Neuron (in vitro differentiated cells): ENCODE measurements at regions not wholly inside any gene's neighbourhood (a gene's known extent, or its start where the extent isn't known, plus 50 kb on each side); places are given as distances from the start of the nearest gene placed in this dataset.
"Not testable (repeated sequence)": the region's sequence is repeated elsewhere in the genome, so short reads cannot be mapped to it uniquely, and the experiment has no call there.

Experiments used
- H2AFZ ChIP-seq: one replicate; pipeline ENCODE4 v1.6.1; 2013; ENCODE audit warnings: low read depth, mild to moderate bottlenecking, inconsistent platforms, low read length, moderate library complexity
- H3K27me3 ChIP-seq: one replicate; pipeline ENCODE4 v1.6.1; 2013; ENCODE audit warnings: low read length; ENCODE audit not compliant: insufficient read depth
- H3K36me3 ChIP-seq: one replicate; pipeline ENCODE4 v1.6.1; 2013; ENCODE audit warnings: low read length; ENCODE audit not compliant: insufficient read depth
- H3K4me1 ChIP-seq: one replicate; pipeline ENCODE4 v1.6.1; 2013; ENCODE audit warnings: low read length; ENCODE audit not compliant: insufficient read depth
- H3K4me3 ChIP-seq: 2 replicates; pipeline ENCODE4 v1.5.1; 2013; ENCODE audit warnings: mild to moderate bottlenecking, low read length, moderate library complexity
- H3K9me3 ChIP-seq: one replicate; pipeline ENCODE4 v1.6.1; 2013; ENCODE audit warnings: low read length

- Histone ChIP-seq H2AFZ (no peak overlapping the region), H3K4me3 (no peak overlapping the region), H3K9me3 (no peaks in the 10 kb centered on the region), H3K27me3 (no peaks in the 10 kb centered on the region), H3K4me1 (peaks cover 20% of the 10 kb centered on the region), H3K36me3 (no peaks in the 10 kb centered on the region)
Observed at GRCh38 chr7:17046666-17047065, 164.9 kb upstream of the AGR3 start.

- H3K27me3 ChIP-seq, H3K4me3 ChIP-seq, H3K9me3 ChIP-seq, H3K4me1 ChIP-seq, H3K36me3 ChIP-seq, H2AFZ ChIP-seq: not testable (repeated sequence)
Observed at GRCh38 chr7:17053164-17053563, 171.4 kb upstream of the AGR3 start.

GRCh38 chr7:17054206-17054605 is 172.4 kb upstream of the AGR3 start:
- peaks cover 3% of the 10 kb centered on the region for H3K4me1 ChIP-seq
- no peak overlapping the region for H2AFZ ChIP-seq
- H3K36me3 ChIP-seq: no peaks in the 10 kb centered on the region
- no peak overlapping the region for H3K4me3 ChIP-seq
- H3K27me3 ChIP-seq: no peaks in the 10 kb centered on the region
- peaks cover 3% of the 10 kb centered on the region for H3K9me3 ChIP-seq

- no peak overlapping the region for H3K4me3 ChIP-seq
- no peaks in the 10 kb centered on the region for H3K27me3 ChIP-seq
- H3K9me3 ChIP-seq: peaks cover 3% of the 10 kb centered on the region
- H3K36me3 ChIP-seq: no peaks in the 10 kb centered on the region
- peaks cover 3% of the 10 kb centered on the region for H3K4me1 ChIP-seq
- H2AFZ ChIP-seq: no peak overlapping the region
Observed at GRCh38 chr7:17054836-17055235, 173.1 kb upstream of the AGR3 start.

GRCh38 chr7:17055596-17055995 is 173.8 kb upstream of the AGR3 start:
- H3K27me3 ChIP-seq: no peaks in the 10 kb centered on the region
- H3K4me3 ChIP-seq: no peak overlapping the region
- no peaks in the 10 kb centered on the region for H3K36me3 ChIP-seq
- H3K4me1 ChIP-seq: peaks cover 3% of the 10 kb centered on the region
- H2AFZ ChIP-seq: no peak overlapping the region
- peaks cover 3% of the 10 kb centered on the region for H3K9me3 ChIP-seq

GRCh38 chr7:17056491-17057142 is 174.8 kb upstream of the AGR3 start:
- H2AFZ ChIP-seq: no peak overlapping the region
- H3K4me3 ChIP-seq: no peak overlapping the region
- H3K27me3 ChIP-seq: no peaks in the 10 kb centered on the region

GRCh38 chr7:17057143-17057509 is 175.3 kb upstream of the AGR3 start:
- peaks cover 3% of the 10 kb centered on the region for H3K4me1 ChIP-seq
- peaks cover 3% of the 10 kb centered on the region for H3K9me3 ChIP-seq
- no peak overlapping the region for H3K4me3 ChIP-seq
- no peaks in the 10 kb centered on the region for H3K27me3 ChIP-seq
- H2AFZ ChIP-seq: no peak overlapping the region
- H3K36me3 ChIP-seq: no peaks in the 10 kb centered on the region

More at GRCh38 chr7:17056491-17057142, 174.8 kb upstream of the AGR3 start:
- Histone ChIP-seq H3K9me3 (peaks cover 3% of the 10 kb centered on the region), H3K36me3 (no peaks in the 10 kb centered on the region), H3K4me1 (peaks cover 3% of the 10 kb centered on the region)

- H3K4me1 ChIP-seq: peaks cover 3% of the 10 kb centered on the region
- no peak overlapping the region for H3K4me3 ChIP-seq
- H3K9me3 ChIP-seq: no peaks in the 10 kb centered on the region
- no peaks in the 10 kb centered on the region for H3K36me3 ChIP-seq
- no peaks in the 10 kb centered on the region for H3K27me3 ChIP-seq
- no peak overlapping the region for H2AFZ ChIP-seq
Observed at GRCh38 chr7:17058568-17058967, 176.8 kb upstream of the AGR3 start.

GRCh38 chr7:17060051-17060450 is 178.3 kb upstream of the AGR3 start:
- Histone ChIP-seq H3K27me3 (no peaks in the 10 kb centered on the region), H3K4me1 (peaks cover 3% of the 10 kb centered on the region), H3K4me3 (no peak overlapping the region), H2AFZ (no peak overlapping the region), H3K9me3 (no peaks in the 10 kb centered on the region), H3K36me3 (no peaks in the 10 kb centered on the region)

- Histone ChIP-seq H3K4me3 (no peak overlapping the region), H3K4me1 (peaks cover 3% of the 10 kb centered on the region), H3K36me3 (no peaks in the 10 kb centered on the region), H2AFZ (no peak overlapping the region), H3K9me3 (peaks cover 2% of the 10 kb centered on the region), H3K27me3 (no peaks in the 10 kb centered on the region)
Observed at GRCh38 chr7:17061443-17061842, 179.7 kb upstream of the AGR3 start.

GRCh38 chr7:17062151-17063044 is 180.6 kb upstream of the AGR3 start:
- Histone ChIP-seq H3K36me3 (no peaks in the 10 kb centered on the region), H3K27me3 (no peaks in the 10 kb centered on the region), H3K9me3 (peaks cover 2% of the 10 kb centered on the region), H3K4me1 (no peaks in the 10 kb centered on the region), H2AFZ (no peak overlapping the region), H3K4me3 (no peak overlapping the region)

- Histone ChIP-seq H3K27me3 (no peaks in the 10 kb centered on the region), H3K4me3 (no peak overlapping the region), H3K9me3 (peaks cover 2% of the 10 kb centered on the region), H2AFZ (no peak overlapping the region), H3K4me1 (no peaks in the 10 kb centered on the region), H3K36me3 (no peaks in the 10 kb centered on the region)
Observed at GRCh38 chr7:17063045-17063383, 181.2 kb upstream of the AGR3 start.

- Histone ChIP-seq H3K27me3 (no peaks in the 10 kb centered on the region), H3K4me1 (no peaks in the 10 kb centered on the region), H3K36me3 (no peaks in the 10 kb centered on the region), H3K9me3 (peaks cover 2% of the 10 kb centered on the region), H3K4me3 (no peak overlapping the region), H2AFZ (no peak overlapping the region)
Observed at GRCh38 chr7:17067691-17068090, 185.9 kb upstream of the AGR3 start.
